ENCODE measurements at regions not wholly inside any gene's neighbourhood (a gene's known extent, or its start where the extent isn't known, plus 50 kb on each side); places are given as distances from the start of the nearest gene placed in this dataset.
"Not testable (repeated sequence)": the region's sequence is repeated elsewhere in the genome, so short reads cannot be mapped to it uniquely, and the experiment has no call there.

- TF ChIP-seq CTCF (conservative IDR thresholded peaks at IDR 0.05), result peak; percentile 65
- H3K36me3 Mint-ChIP-seq (ENCODE audit: low read depth), result no peaks in the 10 kb centered on the region
- peaks cover 18% of the 10 kb centered on the region for H3K4me1 Mint-ChIP-seq
- no peak overlapping the region for H3K4me3 Mint-ChIP-seq
- no peaks in the 10 kb centered on the region for H3K27me3 Mint-ChIP-seq (ENCODE audit: low read depth)
- peaks cover 4% of the 10 kb centered on the region for H3K9me3 Mint-ChIP-seq
- DNase-seq (ENCODE audit: low read depth, low spot score), result peak; percentile 26
- no peak overlapping the region for H3K27ac Mint-ChIP-seq (ENCODE audit: unreplicated experiment)
Observed at GRCh38 chr20:12570371-12570770, 438.4 kb upstream of the SPTLC3 start.

GRCh38 chr20:12573442-12573841 is 435.3 kb upstream of the SPTLC3 start:
- H3K4me3 Mint-ChIP-seq, result no peak overlapping the region

GRCh38 chr20:12575352-12576095 is 433.2 kb upstream of the SPTLC3 start:
- H3K4me1 Mint-ChIP-seq, result peaks cover 9% of the 10 kb centered on the region
- no peak for DNase-seq (ENCODE audit: low read depth, low spot score)
- no peak overlapping the region for H3K27ac Mint-ChIP-seq (ENCODE audit: unreplicated experiment)
- peaks cover under 1% of the 10 kb centered on the region for H3K9me3 Mint-ChIP-seq
- H3K27me3 Mint-ChIP-seq (ENCODE audit: low read depth), result no peaks in the 10 kb centered on the region
- H3K36me3 Mint-ChIP-seq (ENCODE audit: low read depth), result no peaks in the 10 kb centered on the region
- TF ChIP-seq CTCF (conservative IDR thresholded peaks at IDR 0.05), result no peak
- no peak overlapping the region for H3K4me3 Mint-ChIP-seq

More at GRCh38 chr20:12573442-12573841, 435.3 kb upstream of the SPTLC3 start:
- Mint-ChIP-seq H3K9me3 (peaks cover 4% of the 10 kb centered on the region), H3K27me3 (ENCODE audit: low read depth) (no peaks in the 10 kb centered on the region), H3K27ac (ENCODE audit: unreplicated experiment) (no peak overlapping the region), H3K4me1 (peaks cover 14% of the 10 kb centered on the region), H3K36me3 (ENCODE audit: low read depth) (no peaks in the 10 kb centered on the region)
- TF ChIP-seq CTCF (conservative IDR thresholded peaks at IDR 0.05), result no peak
- DNase-seq (ENCODE audit: low read depth, low spot score), result no peak

- no peaks in the 10 kb centered on the region for H3K27me3 Mint-ChIP-seq (ENCODE audit: low read depth)
- H3K9me3 Mint-ChIP-seq, result peaks cover 2% of the 10 kb centered on the region
- TF ChIP-seq CTCF (conservative IDR thresholded peaks at IDR 0.05), result no peak
- H3K4me3 Mint-ChIP-seq, result no peak overlapping the region
- no peak for DNase-seq (ENCODE audit: low read depth, low spot score)
- H3K36me3 Mint-ChIP-seq (ENCODE audit: low read depth), result no peaks in the 10 kb centered on the region
- H3K27ac Mint-ChIP-seq (ENCODE audit: unreplicated experiment), result no peak overlapping the region
- H3K4me1 Mint-ChIP-seq, result peaks cover 8% of the 10 kb centered on the region
Observed at GRCh38 chr20:12577213-12577612, 431.6 kb upstream of the SPTLC3 start.

- Mint-ChIP-seq H3K9me3 (peaks cover 5% of the 10 kb centered on the region), H3K36me3 (ENCODE audit: low read depth) (no peaks in the 10 kb centered on the region), H3K27ac (ENCODE audit: unreplicated experiment) (no peak overlapping the region), H3K4me1 (no peaks in the 10 kb centered on the region), H3K4me3 (no peak overlapping the region), H3K27me3 (ENCODE audit: low read depth) (no peaks in the 10 kb centered on the region)
- TF ChIP-seq CTCF (conservative IDR thresholded peaks at IDR 0.05), result no peak
- no peak for DNase-seq (ENCODE audit: low read depth, low spot score)
Observed at GRCh38 chr20:12581644-12582289, 427.0 kb upstream of the SPTLC3 start.

- DNase-seq (ENCODE audit: low read depth, low spot score); H3K36me3 Mint-ChIP-seq (ENCODE audit: low read depth); H3K4me3 Mint-ChIP-seq; H3K27me3 Mint-ChIP-seq (ENCODE audit: low read depth); H3K27ac Mint-ChIP-seq (ENCODE audit: unreplicated experiment); H3K4me1 Mint-ChIP-seq; H3K9me3 Mint-ChIP-seq: not testable (repeated sequence)
Observed at GRCh38 chr20:12582710-12583109, 426.1 kb upstream of the SPTLC3 start.

All from neural crest cell (in vitro differentiated cells).